Hematopoietic multipotent progenitor cell treated with erythropoietin and hydrocortisone succinate and interleukin-3 and kit ligand, for 6 days (in vitro differentiated cells): ENCODE measurements at regions not wholly inside any gene's neighbourhood (a gene's known extent, or its start where the extent isn't known, plus 50 kb on each side); places are given as distances from the start of the nearest gene placed in this dataset.

Source experiments
- DNase-seq: peaks from one replicate; pipeline ENCODE4 v3.0.0-alpha.2; 2015

DNA sequence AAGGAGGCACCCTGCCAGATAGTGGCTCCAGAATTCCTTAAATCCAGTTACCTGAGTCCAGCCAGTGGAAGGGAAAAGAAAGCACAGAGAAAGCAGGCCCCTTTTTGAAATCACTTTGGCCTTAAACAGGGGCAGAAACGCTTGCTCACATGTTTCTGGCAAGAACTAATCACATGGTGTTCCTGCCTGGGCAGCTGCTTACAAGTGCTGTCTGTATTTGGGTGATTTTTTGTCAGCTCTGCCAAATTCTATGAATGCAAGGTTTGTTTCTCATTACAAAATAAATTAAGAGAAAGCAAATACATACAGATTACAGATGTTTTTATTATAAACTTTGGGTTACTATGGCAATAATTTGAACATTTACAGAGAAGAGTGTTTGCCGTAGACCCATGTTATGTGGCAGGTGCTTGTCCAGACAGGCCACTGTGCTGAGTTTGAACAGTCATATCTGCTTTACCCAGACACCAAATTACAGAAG, 1237.8 kb downstream of the SLITRK5 start:
- peak; percentile 50 for DNase-seq

DNA sequence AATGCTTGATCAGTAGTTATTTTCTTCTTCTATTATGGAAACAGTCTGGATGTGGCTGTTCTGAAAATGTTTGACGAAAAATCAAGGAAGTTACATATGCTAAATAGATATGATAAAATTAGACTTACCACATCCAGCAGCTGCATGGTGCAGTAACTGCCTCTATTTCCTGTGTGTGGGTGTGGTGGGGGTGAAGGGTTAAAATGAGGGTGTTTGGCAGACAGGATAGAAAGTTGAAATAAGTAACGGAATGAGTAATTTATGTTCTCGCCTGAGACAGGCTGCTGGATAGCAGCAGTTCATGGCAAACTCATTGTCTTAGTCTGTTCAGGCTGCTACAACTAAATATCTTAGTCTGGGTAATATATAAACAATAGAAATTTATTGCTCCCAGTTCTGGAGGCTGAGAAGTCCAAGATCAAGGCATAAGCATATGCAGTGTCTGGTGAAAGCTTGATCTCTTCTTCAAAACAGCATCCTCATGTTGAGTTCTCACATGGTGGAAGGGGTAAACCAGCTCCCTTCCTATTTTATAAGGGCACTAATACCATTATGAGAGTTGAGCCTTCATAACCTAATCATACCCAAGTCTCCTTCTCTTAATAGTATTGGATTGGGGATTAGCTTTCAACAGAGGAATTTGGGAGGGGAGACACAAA, 1248.9 kb downstream of the SLITRK5 start:
- peak; percentile 61 for DNase-seq

DNA sequence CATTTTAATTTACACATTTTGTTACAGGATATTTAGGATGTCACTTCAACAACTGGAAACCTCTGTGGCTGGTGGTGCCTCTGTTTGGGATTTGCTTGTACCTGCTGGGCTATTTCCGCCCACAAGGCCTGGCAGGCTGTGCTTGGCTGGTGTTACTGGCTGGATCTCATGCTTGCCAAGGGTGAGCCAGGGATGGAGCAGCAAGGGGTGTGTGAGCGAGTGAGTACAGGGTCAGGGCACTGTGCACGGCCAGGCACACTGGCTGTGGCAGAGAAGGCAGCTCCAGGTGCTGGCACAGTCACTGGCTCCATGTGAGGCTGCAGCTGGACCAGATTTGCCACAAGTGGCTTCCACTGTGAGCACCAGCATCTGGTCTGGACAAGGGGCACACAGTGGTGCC, 1254.8 kb downstream of the SLITRK5 start:
- no peak for DNase-seq

DNA sequence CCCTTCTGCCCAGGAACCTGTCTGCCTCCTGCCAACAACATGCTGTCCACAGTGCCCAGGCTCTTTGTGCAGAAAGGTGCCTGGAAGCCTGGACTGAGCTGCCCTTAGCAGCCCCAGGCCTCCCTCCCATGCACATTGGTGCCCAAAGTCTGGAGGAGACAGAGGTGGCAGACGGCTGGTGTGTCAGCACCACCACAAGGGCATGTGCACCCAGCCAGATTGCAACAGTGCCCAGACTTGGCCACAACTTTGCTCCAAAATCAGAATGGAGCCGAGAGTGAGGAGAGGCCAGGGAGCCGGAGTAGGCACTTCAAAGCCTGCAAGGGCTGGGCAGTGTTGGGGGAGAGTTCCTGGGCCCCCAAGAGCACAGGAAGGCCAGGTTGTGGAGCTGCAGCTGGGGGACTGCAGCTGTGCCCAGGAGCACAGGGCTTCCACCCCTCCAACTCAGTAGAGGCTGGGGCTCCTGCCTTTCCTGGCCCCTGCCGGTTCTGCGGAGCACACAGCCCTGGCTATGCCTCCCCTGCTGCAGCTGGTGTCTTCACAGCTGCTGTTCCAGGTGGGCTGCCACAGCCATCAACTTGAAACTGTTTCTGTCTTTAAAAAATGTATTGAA, 1255.8 kb downstream of the SLITRK5 start:
- no peak for DNase-seq

DNA sequence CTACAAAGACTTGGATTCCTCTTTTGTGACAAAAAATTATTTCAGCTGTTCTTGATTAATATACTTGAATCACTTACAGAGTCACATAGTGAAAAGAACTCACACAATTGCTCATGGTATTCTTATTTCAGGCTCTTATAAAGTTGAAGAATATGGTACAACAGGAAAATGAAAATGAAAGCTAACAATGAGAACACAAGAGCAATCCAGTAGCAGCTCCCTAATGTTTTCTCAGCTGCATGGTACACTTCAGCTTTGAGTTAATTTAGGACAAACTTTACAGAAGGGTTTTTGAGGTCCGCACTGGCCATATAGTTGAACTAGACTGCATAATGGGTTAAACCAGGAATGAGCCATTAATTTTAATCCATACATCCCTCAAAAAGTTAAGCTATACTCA, 1261.8 kb downstream of the SLITRK5 start:
- DNase-seq = no peak

DNA sequence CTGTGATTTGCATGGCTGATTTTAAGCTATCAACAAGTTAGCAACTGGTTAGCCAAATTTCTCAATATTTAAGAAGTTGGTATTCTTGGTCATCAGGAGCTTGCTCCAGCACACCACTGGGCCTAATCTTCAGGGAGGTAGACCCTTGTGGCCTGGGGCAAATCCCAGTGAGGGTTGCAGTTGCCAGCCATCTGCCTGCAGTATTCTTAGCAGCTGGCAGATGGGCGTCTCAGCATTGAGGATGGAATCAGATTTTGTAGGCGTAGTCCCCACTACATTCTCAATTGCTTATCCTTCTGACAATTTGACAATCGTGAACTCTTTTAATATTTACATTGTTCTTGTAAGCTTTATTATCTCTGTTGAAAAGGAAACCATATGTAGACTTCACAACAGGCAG, 1266.2 kb downstream of the SLITRK5 start:
- no peak for DNase-seq

DNA sequence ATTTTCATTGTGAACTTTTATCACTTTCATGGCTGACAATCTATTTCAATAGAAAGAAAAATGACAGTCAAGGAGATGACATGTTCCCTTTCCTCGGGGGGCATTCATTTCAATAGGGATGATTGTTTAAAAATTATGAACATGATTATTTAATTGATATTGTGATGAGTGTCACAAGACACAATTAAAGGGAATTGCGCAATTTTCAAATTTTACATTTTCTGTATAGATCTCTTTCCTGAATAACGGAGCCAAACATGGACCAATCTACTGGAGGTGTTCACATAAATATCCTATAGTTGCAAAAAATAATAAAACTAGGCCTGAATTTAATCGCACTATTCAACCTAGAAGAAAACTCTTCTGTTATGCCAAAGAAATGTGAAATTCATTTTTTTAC, 1274.6 kb downstream of the SLITRK5 start:
- DNase-seq = no peak

DNA sequence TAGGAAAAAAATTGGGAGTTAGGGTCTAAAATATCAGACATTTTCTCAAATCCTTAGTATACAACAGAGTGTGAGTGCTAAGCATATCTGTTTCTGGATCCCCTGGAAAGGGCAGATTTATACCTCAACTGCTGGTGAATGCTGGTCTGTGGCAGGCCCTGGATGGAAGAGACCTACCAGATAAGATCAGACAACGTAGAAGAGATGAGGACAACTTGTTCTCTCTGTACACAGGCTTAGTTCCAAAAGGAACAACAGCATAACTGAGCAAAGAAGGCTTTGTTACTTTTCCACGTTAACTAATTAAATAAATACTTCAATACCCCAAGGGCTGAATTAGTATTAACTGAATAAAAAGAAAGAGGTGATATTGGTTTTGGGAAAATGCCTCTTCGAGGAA, 1277.3 kb downstream of the SLITRK5 start:
- DNase-seq = no peak

DNA sequence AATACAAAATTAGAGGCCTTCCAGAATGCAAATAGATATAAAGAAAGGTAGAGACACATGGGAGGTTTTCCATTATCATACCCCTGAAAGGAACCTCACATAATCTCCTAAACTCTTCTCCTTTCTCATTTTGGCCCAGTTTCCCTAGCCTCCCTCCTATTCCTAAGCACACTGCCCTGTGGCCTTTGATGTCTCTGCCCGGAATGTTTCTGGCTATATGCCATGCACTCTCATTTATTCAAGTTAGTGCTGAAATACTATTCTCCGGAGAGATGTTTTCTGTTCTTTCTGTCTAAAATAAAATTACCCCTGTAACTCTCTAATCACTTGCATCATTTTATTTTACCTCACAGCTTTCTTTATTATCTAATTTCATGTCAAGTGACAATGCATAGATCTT, 1287.7 kb downstream of the SLITRK5 start:
- no peak for DNase-seq

DNA sequence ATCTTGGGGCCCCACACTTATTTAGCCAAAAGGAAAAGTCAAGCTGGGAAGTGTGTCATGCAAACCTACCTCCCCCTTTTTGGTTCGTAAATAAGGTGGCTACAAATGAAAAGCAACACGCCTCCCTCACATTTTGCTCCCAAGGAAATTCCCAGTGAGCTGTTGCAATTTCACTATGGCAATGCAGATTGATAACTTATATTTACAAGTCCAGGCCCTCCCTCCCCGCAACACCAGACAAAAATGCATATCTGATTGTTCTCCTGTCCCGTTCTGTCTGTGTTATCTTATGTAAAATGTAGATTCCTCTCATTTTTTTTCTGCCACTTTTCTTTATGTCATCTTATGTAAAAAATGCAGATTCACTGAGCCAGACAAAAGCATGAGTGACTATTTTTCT, 1305.3 kb downstream of the SLITRK5 start:
- DNase-seq = no peak

DNA sequence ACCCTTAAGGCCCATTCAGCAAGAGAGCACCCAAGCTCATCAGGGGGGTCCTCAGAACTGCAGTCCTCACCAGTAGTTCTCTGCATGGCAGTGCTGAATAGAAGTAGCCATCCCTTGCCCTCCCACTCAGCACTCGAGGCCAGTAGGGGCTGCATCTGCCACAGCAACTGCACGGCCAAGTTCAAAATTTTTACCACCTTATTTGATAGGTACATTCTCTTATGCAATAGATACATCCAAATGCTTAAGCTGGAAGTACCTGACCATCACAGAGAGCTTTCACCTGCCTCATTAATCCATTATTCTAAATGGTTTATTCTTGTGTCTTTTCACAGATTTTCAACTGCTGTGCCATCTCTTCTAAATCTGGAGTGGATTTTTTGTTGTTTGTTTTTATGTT, 1307.4 kb downstream of the SLITRK5 start:
- DNase-seq = no peak

DNA sequence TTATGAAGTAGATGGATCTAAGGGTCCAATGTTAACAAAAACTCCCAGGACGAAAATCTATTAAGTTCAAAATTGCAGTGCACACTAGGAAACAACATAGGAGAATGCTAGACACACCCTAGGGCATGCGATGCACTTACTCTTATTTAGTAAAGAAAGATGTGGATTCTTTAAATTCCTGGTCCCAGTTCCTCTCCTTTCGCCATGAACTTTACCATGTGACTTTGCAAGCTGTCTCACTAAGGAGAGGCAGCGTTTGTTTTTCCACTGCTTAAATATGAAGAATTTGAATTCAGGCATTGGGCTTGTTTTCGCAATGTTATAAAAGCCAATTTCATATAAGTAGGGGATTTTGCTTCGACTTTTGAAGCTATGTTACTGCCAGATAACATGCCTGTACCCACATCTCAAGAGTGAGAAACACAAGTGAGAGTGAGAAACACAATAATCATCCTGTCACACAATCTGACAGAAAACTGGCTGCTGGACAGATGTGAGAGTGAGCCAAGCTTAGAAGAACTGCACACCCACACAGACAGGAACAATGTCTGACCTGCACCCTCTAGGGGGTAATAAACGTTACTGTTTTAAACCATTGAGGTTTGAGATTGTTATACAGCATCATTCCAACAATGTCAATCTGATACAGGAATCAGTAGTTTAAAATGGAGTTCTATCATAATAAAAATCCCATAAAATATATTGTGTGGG, 1308.4 kb downstream of the SLITRK5 start:
- DNase-seq = peak; percentile 50

DNA sequence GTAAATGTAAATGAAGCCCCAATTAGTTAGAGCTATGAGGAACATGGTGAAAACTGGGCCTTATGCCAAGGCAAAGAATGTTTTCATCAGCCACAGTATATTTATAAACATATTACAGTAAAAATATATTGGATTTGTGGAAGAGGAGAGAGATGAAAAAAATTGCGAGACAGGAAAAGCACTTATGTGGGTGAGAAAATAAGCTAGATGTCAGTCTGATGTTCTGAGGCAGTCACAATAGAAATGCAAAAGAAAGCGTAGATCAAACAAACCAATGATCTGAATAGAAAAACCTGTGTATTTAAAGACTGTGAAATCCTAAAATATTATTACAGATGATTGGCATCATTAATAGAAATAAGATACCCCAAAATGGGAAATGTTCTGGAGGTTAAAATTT, 1332.5 kb downstream of the SLITRK5 start:
- no peak for DNase-seq

DNA sequence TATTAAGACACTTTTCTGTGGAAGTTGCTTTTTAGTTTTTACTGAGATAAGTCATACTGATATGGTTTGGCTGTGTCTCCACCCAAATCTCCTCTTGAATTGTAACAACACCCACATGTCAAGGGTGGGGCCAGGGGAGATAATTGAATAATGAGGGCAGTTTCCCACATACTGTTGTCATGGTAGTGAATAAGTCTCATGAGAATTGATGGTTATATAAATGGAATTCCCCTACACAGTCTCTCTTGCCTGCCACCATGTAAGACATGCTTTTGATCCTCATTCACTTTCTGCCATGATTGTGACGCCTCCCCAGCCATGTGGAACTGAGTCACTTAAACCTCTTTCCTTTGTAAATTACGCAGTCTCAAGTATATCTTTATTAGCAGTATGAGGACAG, 1340.4 kb downstream of the SLITRK5 start:
- DNase-seq = no peak

DNA sequence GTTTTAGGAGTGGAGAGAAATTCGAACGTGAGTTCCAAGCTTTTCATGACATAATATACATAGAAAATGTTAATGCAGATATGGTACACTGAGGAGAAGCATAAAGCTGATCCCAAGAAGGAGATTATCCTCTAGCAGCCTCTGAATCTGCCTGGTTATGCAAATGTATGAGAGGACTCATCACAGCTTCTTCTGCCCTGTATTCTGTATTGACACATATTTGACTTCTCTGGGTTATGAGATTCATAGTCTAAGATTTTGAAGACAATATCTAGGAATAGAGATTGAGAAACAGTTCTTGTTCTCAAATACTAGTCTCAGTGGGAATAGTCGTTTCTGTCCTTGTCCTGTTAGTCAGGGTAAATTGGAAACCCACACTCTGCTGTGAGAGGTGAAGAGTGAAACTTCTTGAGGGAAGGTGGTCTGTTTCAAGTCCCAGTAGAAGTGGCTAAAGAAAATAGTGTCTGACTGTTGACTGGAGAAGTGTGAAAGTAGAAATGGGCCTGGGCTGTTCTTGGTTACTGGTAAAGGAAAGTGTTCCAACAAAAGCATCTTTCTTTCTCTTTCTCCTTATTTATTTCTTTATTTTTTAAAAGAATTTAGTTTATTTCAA, 1356.6 kb downstream of the SLITRK5 start:
- no peak for DNase-seq

DNA sequence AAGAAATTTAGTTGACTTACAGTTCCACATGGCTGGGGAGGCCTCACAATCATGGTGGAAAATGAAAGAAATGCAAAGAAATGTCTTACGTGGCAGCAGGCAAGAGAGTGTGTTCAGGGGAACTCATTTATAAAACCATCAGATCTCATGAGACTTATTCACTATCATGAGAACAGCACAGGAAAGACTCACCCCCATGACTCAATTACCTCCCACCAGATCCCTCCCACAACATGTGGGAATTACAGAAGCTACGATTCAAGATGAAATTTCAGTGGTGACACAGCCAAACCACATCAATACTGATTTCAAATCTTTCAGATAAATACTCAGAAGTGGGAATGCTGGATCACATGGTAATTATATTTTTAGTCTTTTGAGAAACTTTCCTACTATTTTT, 1357.9 kb downstream of the SLITRK5 start:
- DNase-seq = no peak

DNA sequence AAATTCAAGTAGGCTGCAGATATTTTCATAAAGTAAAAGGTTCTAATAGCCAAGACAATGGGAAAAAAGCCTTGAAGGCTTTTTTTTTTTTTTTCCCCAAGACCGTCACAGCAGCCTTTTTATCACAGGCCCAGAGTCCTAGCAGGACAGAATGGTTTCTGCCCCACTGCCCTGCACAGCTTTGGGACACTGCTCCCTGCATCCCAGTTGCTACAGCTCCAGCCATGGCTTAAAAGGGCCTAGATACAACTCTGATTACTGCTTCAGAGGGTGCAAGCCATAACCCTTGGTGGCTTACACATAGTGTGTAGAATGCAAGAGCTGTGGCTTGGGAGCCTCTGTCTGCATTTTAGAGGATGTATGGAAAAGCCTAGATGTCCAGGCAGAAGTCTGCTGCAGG, 1362.8 kb downstream of the SLITRK5 start:
- DNase-seq = no peak

DNA sequence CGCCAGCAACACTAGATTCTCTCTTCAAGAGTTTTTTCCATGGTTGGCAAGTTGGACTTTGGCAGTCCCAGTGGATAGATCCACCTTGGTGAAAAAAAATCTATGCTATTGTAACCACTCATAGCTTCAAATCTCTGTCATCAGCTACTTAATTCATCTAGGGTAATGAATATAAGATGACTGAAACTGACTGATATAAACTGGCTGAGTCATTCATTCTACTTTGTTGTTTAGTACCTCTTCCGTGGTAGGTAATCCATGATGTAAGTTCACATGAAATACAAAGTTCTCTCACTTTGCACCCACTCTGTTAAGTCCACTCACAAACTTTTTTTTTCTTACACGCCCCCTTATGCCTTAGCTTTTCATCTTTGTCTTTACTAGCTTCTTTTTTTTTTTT, 1381.5 kb downstream of the SLITRK5 start:
- no peak for DNase-seq

DNA sequence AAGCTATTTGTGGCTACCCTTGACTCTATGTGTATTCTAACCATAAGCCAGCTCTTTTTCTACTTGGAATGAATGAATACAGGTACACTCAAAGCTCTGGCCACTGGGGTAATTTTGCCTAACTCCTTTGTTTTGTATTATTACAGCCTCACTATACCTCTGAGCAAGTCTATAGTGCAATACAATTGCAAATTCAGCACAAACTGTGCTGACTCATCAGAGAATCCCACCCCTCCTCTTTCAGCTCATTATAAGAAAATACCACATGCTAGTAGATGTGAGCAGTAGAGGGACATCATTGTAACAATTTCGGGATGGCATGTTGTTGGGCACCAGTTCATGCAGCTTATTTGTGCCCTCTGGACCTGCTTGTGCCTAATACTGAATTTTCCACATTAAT, 1382.2 kb downstream of the SLITRK5 start:
- no peak for DNase-seq

DNA sequence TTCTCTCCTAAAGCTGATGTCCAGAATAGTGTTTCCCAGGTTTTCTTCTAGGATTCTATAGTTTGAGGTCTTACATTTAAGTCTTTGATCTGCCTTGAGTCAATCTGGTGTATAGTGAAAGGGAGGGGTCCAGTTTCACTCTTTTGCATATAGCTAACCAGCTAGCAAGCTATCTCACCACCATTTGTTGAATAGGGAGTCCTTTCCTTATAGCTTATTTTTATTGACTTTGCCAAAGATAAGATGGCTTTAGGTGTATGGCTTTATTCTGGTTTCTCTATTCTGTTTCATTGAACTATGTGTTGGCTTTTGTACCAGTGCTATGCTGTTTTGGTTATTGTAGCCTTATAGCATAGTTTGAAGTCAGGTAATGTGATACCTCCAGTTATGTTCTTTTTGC, 1386.1 kb downstream of the SLITRK5 start:
- DNase-seq = no peak

DNA sequence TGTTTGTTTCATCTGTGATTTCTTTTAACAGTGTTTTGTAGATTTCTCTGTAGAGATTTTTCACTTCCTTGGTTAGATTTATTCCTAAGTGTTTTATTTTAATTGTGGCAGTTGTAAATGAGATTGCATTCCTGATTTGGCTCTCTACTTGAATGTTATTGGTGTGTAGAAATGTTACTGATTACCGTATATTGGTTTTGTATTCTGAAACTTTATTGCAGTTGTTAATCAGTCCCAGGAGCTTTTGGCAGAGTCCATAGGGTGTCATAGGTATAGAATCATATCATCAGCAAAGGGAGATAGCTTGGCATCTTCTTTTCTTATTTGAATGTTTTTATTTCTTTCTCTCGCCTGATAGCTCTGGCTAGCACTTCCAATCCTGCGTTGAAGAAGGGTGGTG, 1386.7 kb downstream of the SLITRK5 start:
- DNase-seq = no peak

DNA sequence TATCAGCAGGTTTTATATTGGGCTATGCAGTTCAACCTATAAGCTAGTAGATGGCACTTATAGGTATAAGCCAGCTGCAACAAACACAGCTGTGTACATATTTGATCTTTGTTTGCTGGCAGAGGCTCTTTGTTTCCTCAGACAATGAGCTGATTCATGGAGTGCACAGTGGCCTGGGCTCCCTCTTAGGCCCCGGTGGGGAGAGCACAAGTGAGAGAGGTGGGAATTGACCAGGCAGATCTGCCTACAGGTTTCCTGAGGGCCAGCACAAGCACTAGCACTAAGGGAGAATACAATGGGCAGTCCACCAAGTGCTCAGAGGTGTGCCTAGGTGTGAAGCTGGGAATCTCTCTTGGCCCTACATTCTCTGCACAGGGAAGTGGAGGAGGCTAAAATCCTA, 1390.7 kb downstream of the SLITRK5 start:
- no peak for DNase-seq

DNA sequence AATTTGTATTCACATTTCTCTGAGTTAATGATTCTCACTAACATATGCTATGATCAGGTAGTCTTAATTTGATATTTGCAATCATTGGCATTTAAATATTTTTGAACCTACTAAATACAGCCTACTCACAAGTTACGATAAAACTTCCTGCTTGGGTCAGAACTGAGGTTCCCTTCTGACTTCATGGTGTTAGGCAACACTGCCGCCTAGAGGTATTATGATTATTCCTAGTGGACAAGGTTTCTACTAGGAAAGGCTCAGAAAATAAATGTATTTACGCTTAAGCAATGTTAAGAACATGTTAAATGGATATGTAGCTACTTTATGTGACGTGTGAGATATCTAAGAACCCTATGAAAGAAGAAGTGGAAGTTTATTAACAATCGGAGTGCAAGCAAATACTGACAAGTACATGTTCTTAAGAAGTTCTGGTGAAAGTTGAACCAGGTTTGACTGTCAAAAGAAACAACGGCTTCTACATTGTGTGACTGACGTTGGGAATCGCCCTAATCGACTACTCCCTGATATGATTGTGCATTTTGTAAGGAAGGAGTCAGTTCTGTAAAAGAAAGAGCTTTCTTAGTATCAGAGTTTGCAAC, 1395.8 kb downstream of the SLITRK5 start:
- peak; percentile 87 for DNase-seq

DNA sequence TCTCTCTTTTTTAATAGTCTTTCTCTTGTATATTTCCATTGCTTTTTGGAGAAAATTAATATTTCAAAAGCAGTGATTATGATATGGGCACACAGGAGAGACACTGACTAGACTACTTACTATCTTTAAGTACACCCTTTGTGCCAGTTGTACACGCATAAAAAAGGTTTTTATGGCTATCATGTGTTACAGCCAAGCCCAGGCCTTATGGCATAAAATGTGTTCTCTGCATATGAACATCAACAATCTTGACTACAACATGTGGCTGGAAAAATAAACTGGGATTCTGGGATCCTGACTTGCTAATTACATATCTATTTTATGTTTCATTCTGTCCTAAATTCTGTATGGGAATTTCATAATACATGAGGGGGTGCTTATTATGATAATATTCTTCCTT, 1401.8 kb downstream of the SLITRK5 start:
- DNase-seq = no peak
